HG03571 (cell line): ENCODE measurements at regions not wholly inside any gene's neighbourhood (a gene's known extent, or its start where the extent isn't known, plus 50 kb on each side); places are given as distances from the start of the nearest gene placed in this dataset.

ENCODE experiments used
- ATAC-seq: cut with Tn5 transposase; IDR thresholded peaks from one replicate; pipeline ENCODE4 v1.9.1; 2021; ENCODE audit not compliant: unreplicated experiment

DNA sequence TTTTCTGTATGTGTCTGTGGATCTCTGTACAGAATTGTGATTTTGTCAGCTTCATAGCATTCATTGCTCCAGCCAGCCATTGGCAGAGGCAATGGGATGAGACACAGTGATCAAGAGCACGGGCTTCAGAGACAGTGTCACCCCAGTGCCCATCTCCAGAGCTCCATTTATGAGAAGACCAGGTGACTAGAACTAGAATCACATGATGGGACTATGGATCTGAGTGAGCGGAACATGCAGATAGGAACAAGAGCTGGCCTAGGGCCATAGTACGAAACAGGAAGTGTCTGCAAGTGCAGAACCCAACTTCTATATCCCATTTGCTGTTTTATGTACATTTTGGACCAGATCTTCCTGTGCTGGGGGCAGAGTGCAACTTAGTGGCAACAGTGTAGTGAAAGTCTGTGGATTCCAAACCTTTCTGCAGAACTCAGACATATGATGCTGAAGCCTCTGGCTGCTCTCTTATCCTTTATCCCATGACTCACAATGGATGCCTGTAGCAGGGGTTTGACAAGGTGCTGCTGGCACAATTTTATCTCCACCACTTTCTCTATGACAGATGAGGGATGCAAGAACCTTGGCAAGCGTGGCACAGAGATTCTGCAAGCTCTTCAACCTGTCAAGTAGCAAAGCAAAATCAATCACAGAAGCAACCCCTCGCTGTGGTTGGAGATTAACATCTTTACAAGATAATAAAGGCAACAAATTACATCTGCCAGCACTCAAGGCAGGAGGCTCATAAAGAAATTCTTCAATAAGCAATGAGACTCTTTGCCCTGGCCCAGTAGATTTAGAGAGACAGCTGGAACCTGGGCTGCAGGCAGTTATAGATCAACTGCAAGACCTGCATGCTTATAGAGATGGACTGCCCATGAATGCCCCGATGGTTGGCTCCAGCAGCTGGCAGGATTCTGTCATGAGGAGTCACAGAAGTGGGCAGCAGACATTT lies 681.3 kb downstream of the TNS3 start:
- no peak for ATAC-seq

- no peak for ATAC-seq
These were observed 684.5 kb downstream of the TNS3 start for GRCh38 chr7:46897381-46897780.

DNA sequence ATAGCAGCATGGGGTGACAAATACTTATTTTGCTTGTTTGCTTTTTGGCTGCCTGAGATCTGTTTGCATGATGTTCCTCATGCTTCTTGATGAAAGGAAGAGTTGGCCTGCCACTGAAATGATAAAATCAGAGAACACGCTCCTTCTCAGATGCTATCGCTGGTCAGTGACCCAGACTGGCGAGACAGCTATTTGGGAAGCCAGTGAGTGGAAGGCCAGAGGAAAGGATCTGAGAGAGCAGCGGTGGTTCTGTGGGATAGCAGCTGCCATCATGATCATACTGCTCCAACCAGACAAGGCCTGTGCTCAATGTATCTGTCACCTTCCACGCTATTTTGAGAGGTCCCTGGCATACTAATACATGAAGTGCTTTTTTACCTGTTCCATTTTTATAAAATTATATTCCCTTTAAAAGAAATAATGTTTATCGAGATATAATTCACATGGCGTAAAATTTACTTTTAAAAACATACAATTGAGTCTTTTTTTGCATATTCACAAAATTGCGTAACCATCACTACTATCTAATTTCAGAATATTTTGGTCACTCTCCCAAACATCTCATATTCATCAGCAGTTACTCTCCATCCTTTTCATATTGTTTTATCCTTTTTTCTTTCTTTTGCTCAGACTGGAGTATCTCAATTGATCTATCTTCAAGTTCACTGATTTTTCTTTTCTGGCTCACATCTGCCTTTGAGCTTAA lies 695.1 kb downstream of the TNS3 start:
- ATAC-seq = no peak

DNA sequence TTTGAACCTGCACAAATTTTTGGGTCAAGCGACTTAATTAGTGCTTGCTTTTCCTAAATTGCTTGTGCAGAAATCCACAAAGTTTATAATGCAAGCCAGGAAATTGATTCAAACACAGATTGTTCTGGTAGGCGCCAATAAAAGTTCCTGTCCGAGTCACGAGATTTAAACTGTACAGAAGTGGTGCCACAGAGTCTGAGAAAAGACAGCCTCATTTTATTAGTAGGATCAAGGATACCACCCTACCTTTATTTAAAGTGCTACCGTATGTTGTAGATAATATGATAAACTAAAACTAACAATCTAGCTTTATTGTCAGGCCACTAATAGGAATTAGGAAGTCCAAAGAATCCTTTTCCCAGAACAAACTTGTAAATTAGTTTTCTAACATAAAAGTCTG lies 696.7 kb downstream of the TNS3 start:
- ATAC-seq = no peak

GRCh38 chr7:46881507-46882127 lies 700.3 kb downstream of the TNS3 start:
- ATAC-seq = no peak

DNA sequence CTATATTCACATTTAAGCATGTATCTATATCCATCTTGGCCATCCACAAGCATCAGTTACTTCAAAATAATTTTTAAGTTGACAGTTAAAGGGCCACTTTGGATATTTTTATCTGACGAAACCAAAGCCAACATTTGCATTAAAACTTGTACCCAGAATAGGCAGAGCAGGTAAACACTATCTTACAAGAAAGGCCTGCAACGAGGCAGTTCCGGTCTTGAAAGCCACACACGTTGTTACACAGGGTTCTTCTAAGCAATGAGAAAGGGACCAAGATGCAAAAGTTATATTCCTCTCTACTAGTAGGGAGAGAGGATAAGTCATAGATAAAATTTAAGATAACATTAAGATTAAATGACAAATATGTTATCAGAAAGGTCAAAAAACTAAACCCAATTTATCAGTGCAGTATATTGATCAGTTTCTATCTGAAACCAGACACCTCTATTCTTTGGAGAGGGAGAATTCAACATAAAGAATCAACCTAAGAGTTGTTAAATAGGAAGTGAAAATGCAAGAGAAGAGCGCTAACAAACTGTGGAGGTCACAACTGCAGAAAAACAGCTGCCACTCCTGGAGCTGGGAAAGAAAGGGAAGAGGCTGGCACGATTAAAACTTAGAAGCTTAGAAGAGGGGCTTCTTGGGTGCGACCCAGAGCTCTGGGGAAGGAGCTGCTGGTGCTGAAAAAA lies 701.3 kb downstream of the TNS3 start:
- no peak for ATAC-seq

- no peak for ATAC-seq
These were observed 702.1 kb downstream of the TNS3 start for GRCh38 chr7:46879783-46880182.

GRCh38 chr7:46871516-46871915 lies 710.4 kb downstream of the TNS3 start:
- ATAC-seq = no peak

- ATAC-seq = no peak
These were observed 717.2 kb downstream of the TNS3 start for GRCh38 chr7:46864716-46865115.

DNA sequence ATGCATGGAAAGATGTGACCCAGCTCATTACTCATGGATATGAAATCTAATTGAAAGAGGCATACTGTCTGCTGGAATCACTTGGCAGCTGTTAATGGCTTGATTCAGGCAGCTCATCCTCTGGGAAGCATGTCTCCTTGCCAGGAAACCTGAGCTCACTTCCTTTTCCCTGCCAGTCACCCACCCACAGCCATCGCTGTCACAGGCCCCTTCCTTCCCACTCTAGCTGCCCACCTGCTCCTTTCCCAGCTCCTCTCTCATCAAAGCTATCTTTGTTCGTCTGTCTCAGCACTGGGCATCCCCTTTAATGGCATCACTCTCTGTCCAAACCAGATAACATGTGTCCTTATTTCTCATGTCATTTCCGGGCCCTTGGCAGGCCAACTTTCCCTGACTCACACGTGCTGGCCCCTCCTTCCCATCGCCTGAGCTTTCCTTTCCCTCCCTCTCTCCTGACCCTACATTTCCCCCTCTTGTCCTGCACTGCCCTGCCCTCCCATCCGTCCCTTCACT lies 721.9 kb downstream of the TNS3 start:
- ATAC-seq = no peak

DNA sequence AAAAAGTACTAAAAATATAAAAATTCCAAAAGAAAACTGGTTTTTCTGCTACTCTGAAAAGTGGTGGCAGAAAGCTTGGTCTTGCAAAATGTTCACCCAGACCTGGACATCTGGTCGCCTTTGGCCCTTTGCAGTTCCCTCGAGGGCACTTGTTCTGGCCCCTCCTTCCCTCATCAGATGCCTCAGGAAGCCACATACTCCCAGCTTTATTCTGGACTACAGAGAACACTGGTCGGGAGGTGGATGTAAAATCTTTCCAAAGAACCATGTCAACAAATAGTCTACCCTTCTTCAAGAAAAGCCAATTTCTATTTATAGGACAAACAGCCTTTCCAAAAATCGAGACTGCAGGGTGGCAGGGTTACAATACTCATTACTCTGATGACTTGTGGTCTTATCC lies 726.1 kb downstream of the TNS3 start:
- no peak for ATAC-seq

DNA sequence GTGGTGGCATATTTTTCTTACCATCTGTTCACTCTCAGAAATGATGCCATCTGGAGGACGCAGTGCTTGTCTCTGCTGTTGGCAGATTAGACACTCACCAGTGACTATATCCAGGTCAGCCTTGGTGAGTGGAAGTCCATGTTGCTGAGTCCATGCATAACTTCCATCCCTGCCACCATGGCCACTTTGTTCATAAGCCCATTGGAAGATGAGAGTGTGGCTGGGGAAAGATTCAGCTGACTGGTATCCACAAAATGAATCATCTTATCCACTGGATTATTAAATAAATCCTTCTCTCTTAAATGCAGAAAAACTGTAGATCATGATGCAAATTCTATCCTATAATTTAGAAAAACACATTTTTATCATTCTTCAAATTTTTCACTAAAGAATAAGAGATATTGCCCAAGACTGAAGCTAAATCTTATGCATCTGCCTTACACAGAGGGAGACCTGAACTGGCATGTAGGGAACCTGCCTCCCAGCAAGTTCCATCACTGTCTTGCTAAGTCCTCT lies 726.9 kb downstream of the TNS3 start:
- no peak for ATAC-seq

DNA sequence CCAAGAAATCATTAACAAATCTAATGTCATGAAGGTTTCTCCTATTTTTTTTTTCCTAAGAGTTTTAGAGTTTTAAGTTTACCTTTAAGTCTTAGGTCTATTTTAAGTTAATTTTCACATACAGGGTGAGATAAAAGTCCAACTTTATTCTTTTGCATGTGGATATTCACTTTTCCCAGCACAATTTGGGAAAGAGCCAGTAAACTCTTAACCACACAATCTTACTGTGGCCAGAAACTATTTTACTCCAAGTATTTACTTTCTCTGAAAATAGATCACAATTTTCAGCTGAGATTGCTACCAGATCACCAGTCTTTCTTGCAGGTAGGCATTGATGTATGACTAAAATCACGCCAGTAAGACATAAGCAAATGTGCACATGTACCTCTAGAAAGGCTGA lies 728.5 kb downstream of the TNS3 start:
- ATAC-seq = no peak

GRCh38 chr7:46852795-46853194 lies 729.1 kb downstream of the TNS3 start:
- ATAC-seq = no peak

DNA sequence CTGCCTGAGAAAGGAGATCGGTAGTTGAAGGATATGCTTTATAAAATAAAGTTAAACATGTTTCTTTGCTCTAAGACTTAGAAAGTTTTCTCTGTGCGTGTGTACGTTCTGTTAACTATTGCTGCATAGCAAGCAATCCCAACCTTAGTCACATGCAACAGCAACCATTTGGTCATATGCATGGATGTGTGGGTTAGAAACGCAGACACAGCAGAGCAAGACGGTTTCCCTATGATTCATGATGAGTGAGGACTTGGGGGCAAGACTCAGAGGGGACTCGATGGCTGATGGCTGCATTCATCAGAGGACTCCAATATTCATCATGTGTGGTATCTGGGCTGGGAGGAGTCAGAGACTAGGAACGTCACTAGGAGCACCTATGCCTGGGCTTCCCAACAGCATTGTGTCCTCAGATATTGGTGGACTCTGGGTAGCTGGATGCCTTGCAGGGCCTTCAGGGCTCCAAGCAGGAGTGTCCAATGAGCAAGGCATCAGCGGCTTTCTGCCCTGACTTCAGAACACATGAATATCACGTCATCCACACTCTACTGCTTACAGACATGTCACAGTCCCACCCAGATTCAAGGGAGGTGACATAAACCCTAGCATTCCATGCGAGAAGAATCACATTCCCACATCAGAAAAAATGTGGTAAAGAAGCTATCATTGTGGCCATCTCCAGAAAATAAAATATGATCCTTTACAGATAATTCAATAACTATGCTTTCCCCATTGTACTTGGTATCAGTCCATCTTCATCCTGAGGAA lies 731.2 kb downstream of the TNS3 start:
- ATAC-seq = no peak

DNA sequence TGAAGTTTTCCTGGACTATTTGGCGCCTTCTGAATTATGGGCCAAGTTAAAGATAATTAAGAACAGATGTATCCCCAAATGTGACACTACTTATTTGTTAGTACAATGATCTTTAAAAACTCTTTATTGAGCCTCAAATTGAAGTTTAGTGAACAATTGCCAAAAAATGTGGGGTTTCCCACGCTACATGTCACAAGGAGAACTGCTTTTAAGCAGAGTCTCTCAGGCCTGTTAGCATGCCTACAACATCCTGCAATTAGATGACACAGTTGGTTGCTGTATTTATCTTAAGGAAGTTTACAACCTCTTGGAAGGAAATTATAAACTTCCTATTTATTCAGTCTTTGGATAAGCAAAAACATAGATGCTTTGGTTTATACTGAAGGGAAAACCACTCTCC lies 733.0 kb downstream of the TNS3 start:
- no peak for ATAC-seq

DNA sequence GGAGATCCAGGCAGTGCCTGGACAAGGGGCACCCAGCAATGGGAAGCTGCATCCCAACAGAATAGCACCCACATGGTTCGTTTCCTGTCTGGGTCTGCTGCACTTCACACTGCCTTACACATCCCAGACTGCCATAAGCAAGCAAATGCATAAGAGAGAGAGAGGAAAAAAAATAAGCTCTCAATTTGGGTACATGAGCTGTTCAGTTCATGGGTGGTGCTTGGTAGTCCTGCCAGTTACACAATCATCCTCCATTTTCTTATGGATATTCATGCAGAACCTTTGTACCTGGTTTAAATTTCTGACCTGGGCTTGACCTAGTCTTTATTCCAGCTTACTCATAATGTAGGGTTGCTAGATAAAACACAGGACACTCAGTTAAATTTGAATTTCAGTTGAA lies 733.6 kb downstream of the TNS3 start:
- ATAC-seq = no peak

- ATAC-seq = no peak
These were observed 734.8 kb downstream of the TNS3 start for GRCh38 chr7:46847126-46847525.

DNA sequence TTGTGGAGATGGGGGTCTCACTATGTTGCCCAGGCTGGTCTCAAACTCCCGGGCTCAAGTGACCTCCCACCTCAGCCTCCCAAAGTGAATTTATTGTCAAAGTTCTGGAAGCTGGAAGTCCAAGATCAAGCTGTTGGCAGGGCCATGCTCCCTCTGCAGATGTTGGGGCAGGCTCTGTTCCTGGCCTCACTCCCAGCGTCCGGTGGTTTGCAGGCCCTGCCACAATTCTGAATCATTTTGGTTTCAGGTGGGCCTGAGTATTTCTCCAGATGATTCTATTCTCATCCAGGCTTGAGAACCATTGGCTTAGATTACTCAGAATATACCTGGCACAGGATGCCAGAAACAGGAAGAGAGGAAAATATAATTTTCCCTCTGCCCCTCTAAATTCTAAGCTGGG lies 737.4 kb downstream of the TNS3 start:
- no peak for ATAC-seq

DNA sequence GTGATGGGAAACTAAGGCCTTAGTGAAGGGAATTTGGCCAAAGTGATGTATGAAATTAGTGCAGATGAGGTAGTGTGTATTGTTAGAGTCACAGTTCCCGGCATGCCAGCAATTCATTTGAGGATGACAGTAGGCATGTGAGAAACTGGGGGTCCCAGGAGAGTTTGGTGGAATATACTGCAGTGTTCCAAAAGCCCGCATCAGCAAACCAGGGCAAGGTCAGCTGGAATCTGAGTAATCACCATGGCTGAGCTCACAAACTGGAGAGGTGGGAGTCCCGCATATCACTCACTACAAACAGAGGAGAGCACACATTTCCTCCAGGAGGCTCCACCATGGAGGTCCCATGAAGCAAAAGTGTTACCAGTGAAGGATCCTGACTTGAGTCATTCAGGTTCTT lies 740.7 kb downstream of the TNS3 start:
- no peak for ATAC-seq
